Activated naive CD8-positive, alpha-beta T cell (primary cell): ENCODE measurements at regions not wholly inside any gene's neighbourhood (a gene's known extent, or its start where the extent isn't known, plus 50 kb on each side); places are given as distances from the start of the nearest gene placed in this dataset.
"Not testable (repeated sequence)": the region's sequence is repeated elsewhere in the genome, so short reads cannot be mapped to it uniquely, and the experiment has no call there.

Experiments
- H3K27ac Mint-ChIP-seq: one replicate; pipeline ENCODE4 v1.8.0; 2021; ENCODE audit warnings: mixed read lengths
- H3K27me3 Mint-ChIP-seq: one replicate; pipeline ENCODE4 v1.8.0; 2021; ENCODE audit warnings: mixed read lengths
- H3K36me3 Mint-ChIP-seq: one replicate; pipeline ENCODE4 v1.8.0; 2021; ENCODE audit warnings: mixed read lengths
- H3K4me1 Mint-ChIP-seq: one replicate; pipeline ENCODE4 v1.8.0; 2021; ENCODE audit warnings: low read depth, mixed read lengths
- H3K4me3 Mint-ChIP-seq: one replicate; pipeline ENCODE4 v1.8.0; 2021; ENCODE audit warnings: mild to moderate bottlenecking, mixed read lengths
- H3K9me3 Mint-ChIP-seq: one replicate; pipeline ENCODE4 v1.8.0; 2021; ENCODE audit warnings: low read depth, mixed read lengths

DNA sequence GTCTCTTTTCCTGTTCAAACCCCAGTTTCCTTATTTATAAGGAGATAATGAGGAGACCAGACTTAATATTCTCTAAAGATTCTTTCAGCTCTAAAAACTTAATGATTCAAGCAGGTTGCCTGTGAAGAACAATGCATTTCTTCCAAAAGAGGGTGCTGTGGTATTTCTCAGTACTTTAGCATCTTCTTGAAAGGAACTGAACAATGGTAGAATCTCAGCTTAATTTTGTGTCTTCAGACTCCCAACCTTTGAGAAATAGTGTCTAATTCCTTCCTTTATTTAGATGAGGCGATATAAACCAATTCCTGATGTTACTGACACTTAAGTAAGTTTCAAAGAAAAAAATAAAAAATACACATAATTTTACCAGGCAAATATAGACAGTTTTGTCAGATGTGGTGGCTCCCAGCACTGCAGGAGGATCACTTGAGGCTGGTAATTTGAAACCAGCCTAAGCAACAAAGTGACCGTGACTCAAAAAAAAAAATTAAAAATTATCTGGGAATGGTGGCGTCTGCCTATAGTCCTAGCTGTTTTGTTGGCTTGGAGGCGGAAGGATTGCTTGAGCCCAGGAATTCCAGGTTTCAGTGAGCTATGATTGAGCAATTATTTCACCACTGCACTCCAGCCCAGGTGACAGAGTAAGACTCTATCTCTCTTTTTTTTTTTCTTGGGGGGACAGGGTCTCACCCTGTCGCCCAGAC, 76.9 kb upstream of the PSMA6 start:
- Mint-ChIP-seq H3K27ac (no peak overlapping the region), H3K9me3 (no peaks in the 10 kb centered on the region), H3K4me1 (peaks cover 5% of the 10 kb centered on the region), H3K4me3 (no peak overlapping the region), H3K27me3 (no peaks in the 10 kb centered on the region), H3K36me3 (peaks cover 5% of the 10 kb centered on the region)

DNA sequence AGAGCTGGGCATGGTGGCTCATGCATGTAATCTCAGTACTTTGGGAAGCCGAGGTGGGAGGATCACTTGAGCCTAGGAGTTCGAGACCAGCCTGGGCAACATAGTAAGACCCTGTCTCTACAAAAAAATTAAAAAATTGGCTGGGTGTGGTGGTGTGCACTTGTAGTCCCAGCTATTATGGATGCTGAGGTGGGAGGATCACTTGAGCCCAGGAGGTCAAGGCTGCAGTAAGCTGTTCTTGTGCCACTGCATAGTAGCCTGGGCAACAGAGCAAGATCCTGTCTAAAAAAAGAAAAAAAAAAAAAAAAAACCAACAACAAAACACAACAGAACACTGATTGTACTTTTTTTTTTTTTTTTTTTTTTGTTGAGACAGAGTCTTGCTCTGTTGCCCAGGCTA, 74.0 kb upstream of the PSMA6 start:
- Mint-ChIP-seq H3K4me1 (peaks cover 14% of the 10 kb centered on the region), H3K36me3 (peaks cover 11% of the 10 kb centered on the region)
- H3K27me3 Mint-ChIP-seq, H3K4me3 Mint-ChIP-seq, H3K27ac Mint-ChIP-seq, H3K9me3 Mint-ChIP-seq: not testable (repeated sequence)

DNA sequence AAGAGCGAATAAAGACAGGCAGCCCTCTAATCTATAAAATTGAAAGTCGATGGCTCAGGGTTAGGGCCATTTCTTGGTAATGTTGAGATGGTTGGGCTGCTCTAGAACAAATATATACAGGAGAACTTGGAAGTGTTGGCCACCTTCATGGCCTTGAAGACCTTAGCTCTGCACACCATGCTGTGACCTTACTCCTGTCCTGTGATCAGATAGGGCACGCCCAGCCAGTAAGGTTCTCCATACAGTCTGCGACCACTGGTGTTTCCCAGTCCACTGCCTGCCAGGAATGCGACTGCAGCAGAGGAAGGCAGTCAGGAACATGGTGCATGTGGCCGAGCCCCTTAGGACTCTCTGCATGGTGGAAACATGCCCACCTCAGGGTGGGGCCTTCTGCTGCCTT, 73.2 kb upstream of the PSMA6 start:
- Mint-ChIP-seq H3K4me3 (no peak overlapping the region), H3K9me3 (no peaks in the 10 kb centered on the region), H3K27me3 (no peaks in the 10 kb centered on the region), H3K36me3 (peaks cover 11% of the 10 kb centered on the region), H3K4me1 (peaks cover 13% of the 10 kb centered on the region), H3K27ac (no peak overlapping the region)

DNA sequence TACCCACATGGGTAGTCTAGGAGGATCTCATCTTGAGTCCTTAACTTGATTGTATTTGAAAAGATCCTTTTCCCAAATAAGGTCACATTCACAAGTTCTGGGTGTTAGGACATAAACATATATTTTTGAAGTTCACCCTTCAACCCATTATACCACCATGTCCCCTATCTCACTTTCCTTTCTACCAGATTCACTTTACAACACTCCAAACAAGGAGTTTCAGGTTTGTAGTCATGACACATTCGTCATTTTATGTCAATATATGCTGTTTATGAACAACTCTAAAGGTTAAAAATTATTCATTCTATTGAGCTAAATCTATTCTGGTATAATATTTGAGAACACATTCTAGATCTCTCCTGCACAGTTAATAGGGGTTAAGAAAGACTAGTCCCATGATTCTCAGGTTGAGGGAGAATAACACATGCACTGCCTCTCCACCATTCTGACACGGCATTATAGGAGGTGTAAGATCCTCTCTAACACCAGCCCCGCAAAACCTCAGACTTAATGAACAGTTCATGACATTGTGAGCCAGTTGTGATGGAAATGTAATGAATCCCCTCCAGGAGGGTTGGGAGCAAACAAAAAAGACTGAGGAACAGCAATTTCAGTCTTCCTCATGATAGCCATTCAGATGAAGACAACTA, 72.0 kb upstream of the PSMA6 start:
- peak overlapping the region; percentile 24 for H3K27ac Mint-ChIP-seq
- peaks cover 11% of the 10 kb centered on the region for H3K36me3 Mint-ChIP-seq
- H3K9me3 Mint-ChIP-seq: no peaks in the 10 kb centered on the region
- no peaks in the 10 kb centered on the region for H3K27me3 Mint-ChIP-seq
- H3K4me1 Mint-ChIP-seq: peaks cover 12% of the 10 kb centered on the region
- H3K4me3 Mint-ChIP-seq: no peak overlapping the region

DNA sequence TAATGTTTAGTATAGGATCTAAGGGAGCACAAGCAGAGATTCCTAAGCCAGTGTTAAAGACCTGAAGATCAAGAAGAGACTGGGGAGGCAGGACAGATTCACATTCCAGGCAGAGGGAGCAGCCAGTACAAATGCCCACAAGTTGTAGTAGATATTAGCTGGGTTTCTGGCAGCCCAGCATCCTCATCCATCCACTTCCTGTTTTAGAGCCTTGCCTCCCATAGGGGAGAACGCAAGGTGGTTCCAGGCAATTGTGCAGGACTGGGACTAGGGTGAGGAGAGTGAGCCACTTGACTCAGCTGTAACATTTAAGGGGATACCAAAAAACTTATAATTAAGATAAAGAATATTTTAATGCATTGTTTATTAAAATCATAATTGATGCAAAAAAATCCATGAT, 71.3 kb upstream of the PSMA6 start:
- Mint-ChIP-seq H3K9me3 (no peaks in the 10 kb centered on the region), H3K27me3 (no peaks in the 10 kb centered on the region), H3K4me1 (peaks cover 12% of the 10 kb centered on the region), H3K27ac (peak overlapping the region; percentile 41), H3K36me3 (peaks cover 11% of the 10 kb centered on the region), H3K4me3 (no peak overlapping the region)

DNA sequence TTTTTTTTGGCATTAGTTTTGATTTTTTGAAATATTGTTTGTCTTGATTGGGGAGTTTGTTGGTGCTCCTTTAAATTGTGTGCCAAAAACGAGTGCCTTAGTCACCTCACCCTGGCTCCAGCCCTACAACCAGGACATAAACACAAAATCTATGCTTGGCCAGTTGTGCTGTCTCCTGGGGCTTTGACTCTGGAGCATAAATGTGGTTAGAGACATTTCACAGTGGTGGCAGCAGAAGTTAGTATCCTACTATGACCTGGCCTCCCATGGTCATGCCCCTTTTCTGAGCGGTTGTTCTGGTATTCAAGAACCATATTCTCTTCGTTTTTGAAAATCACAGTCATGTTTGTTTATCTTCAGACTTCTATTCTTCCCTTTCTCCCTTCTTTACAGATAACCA, 70.7 kb upstream of the PSMA6 start:
- Mint-ChIP-seq H3K9me3 (no peaks in the 10 kb centered on the region), H3K27ac (no peak overlapping the region), H3K4me3 (no peak overlapping the region), H3K27me3 (no peaks in the 10 kb centered on the region), H3K4me1 (peaks cover 12% of the 10 kb centered on the region), H3K36me3 (peaks cover 11% of the 10 kb centered on the region)

DNA sequence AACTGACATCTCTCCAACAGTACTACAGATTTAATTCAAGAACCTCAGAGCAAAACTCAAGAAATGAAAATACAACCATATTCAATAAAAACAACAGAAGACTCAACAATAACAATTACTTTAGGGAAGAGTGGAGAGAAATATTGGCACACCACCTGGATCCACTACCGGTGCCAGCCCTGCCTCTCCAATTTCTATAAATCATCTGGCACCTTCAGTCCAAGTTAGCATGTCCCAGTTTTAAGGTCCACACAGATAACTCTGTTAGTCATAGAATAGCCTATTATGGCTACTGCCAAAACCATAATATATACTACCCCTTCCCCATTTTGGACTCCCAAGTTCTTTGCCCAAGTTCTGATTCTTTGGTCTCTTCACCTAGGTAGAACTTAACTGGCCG, 69.9 kb upstream of the PSMA6 start:
- Mint-ChIP-seq H3K27ac (peak overlapping the region; percentile 66), H3K36me3 (peaks cover 11% of the 10 kb centered on the region), H3K4me3 (no peak overlapping the region), H3K27me3 (no peaks in the 10 kb centered on the region), H3K9me3 (no peaks in the 10 kb centered on the region), H3K4me1 (peaks cover 12% of the 10 kb centered on the region)

DNA sequence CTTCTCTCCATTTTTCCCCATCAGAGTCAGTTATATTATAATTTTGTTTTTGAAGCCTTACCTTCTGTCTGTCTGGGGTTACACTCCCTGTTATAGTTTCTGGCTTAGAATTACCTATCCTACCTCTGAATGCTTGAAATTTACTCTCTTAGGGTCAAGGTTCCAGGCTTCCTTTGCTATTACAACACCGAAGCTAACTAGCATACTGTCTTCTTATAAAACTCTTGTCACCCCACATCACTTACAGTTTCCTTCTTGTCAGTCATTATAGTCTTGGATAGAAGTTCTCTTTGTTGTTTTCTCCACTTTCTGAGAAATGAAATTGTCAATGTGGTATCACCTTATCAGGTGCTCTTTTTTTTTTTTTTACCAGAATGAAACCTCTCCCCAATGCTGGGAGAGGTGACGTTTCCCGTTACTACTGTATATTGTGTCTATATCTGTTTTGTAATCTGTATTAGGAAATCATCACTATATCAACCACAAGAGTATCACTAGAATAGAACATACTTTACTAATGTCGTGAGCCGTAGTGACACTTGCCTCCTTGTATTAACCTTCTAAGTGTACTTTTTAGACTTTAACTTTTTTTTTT, 69.2 kb upstream of the PSMA6 start:
- H3K4me3 Mint-ChIP-seq: no peak overlapping the region
- H3K27ac Mint-ChIP-seq: peak overlapping the region; percentile 42
- H3K27me3 Mint-ChIP-seq: no peaks in the 10 kb centered on the region
- peaks cover 11% of the 10 kb centered on the region for H3K36me3 Mint-ChIP-seq
- H3K4me1 Mint-ChIP-seq: peaks cover 12% of the 10 kb centered on the region
- H3K9me3 Mint-ChIP-seq: no peaks in the 10 kb centered on the region

DNA sequence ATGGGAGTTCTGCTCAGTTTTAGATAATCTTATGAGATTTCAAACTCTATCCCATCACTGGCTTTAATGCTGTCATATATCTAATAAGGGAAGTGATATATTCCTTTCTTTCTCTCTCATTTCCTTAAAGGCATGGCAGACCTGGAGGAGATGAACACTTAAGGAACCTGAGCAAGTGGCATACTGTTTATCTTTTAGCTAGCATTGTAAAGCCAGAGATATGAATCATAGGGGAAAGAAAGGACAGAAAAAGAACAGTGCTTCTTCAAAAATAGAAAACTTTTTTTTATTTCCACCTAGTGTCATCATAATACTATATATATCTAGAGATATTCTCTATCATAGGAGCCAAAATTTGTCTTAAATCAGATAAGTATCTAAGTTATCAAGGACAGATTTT, 68.3 kb upstream of the PSMA6 start:
- Mint-ChIP-seq H3K36me3 (peaks cover 11% of the 10 kb centered on the region), H3K4me1 (peaks cover 12% of the 10 kb centered on the region), H3K4me3 (no peak overlapping the region), H3K9me3 (no peaks in the 10 kb centered on the region), H3K27me3 (no peaks in the 10 kb centered on the region), H3K27ac (no peak overlapping the region)

DNA sequence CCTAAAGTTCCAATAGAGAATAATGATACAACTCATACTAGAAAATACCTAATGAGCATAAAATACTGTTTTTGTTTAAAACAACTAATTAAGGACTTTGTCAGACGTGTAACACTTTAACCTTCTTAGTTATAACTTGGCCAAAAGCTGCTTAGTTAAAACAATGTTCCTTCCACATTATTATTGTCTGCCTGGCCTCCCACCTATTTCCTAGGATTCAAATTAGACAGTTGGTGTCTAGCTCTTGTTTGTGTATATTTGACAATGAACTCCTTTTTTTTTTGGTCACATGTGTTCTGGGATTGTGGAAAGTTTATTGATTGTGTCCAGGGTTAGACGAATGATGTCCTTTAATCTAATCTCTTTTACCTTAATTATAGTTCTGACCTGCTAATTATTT, 67.6 kb upstream of the PSMA6 start:
- Mint-ChIP-seq H3K36me3 (peaks cover 11% of the 10 kb centered on the region), H3K9me3 (no peaks in the 10 kb centered on the region), H3K27me3 (no peaks in the 10 kb centered on the region), H3K4me3 (no peak overlapping the region), H3K4me1 (peaks cover 19% of the 10 kb centered on the region), H3K27ac (no peak overlapping the region)

DNA sequence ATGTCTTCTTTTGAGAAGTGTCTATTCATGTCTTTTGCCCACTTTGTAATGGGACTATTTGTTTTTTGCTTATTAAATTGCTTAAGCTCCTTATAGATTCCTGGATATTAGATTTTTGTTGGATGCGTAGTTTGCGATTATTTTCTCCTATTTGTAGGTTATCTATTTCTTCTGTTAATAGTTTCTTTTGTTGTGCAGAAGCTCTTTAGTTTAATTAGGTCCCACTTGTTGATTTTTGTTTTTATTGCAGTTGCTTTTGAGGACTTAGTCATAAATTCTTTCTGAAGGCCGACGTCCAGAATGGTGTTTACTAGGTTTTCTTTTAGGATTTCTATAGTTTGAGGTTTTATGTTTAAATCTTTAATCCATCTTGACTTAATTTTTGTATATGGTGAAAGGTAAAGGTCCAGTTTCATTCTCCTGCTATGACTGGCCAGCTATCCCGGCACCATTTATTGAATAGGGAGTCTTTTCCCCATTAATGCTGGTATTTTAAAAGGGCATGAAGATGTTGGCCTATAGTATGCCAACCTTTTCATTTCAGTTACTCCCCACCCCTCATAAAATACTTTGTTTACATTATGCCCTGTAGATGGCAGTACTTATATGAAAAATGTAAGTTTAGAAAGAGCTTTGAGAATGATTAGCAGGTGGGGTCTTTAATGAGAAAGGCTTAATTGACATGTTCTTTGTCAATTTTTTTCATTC, 62.9 kb upstream of the PSMA6 start:
- H3K4me3 Mint-ChIP-seq: no peak overlapping the region
- H3K36me3 Mint-ChIP-seq: no peaks in the 10 kb centered on the region
- H3K27ac Mint-ChIP-seq: peak overlapping the region; percentile 41
- H3K27me3 Mint-ChIP-seq: no peaks in the 10 kb centered on the region
- peaks cover 19% of the 10 kb centered on the region for H3K4me1 Mint-ChIP-seq
- no peaks in the 10 kb centered on the region for H3K9me3 Mint-ChIP-seq

DNA sequence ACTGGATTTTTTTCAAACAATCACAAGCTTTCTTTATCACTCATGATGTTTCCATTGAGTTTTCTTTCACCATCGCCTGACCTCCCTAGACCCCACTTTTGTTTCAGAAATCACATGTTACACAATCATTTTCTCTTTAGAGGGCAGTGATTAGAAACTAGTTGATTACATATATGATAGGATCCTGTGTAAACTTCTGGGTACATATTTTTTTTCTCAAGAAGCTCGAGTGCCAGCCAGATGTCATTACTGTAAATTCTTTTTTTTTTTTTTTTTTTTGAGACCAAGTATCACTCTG, 62.4 kb upstream of the PSMA6 start:
- Mint-ChIP-seq H3K4me3 (no peak overlapping the region), H3K9me3 (no peaks in the 10 kb centered on the region), H3K36me3 (no peaks in the 10 kb centered on the region), H3K27ac (peak overlapping the region; percentile 41), H3K4me1 (peaks cover 19% of the 10 kb centered on the region), H3K27me3 (no peaks in the 10 kb centered on the region)

DNA sequence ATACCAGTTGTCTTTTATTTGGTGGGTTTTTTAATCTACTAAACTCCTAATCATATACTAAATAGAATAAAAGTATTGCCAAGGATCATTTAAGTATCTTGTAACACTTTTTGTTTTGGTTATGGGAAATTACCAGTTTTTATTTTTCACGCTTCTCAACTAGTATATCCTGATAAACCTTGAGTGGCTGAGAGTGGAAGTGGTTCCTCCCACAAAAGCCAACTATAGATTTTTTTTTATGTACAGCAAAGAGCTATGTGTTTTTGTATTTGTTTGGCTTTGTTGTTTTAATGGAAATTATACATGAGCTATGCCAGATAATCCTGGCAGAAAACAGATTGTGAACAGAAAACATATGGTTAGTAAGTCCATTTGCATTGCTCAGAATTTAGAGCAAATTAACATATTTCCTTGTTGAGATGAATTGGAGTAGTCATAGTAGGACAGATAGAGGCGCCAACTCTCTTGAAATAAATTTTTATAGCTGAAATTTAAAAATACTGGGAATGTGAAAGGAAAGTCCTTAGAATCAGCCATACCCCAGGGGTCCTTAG, 60.9 kb upstream of the PSMA6 start:
- Mint-ChIP-seq H3K27me3 (no peaks in the 10 kb centered on the region), H3K4me3 (no peak overlapping the region), H3K4me1 (peaks cover 19% of the 10 kb centered on the region), H3K9me3 (no peaks in the 10 kb centered on the region), H3K36me3 (no peaks in the 10 kb centered on the region), H3K27ac (no peak overlapping the region)

DNA sequence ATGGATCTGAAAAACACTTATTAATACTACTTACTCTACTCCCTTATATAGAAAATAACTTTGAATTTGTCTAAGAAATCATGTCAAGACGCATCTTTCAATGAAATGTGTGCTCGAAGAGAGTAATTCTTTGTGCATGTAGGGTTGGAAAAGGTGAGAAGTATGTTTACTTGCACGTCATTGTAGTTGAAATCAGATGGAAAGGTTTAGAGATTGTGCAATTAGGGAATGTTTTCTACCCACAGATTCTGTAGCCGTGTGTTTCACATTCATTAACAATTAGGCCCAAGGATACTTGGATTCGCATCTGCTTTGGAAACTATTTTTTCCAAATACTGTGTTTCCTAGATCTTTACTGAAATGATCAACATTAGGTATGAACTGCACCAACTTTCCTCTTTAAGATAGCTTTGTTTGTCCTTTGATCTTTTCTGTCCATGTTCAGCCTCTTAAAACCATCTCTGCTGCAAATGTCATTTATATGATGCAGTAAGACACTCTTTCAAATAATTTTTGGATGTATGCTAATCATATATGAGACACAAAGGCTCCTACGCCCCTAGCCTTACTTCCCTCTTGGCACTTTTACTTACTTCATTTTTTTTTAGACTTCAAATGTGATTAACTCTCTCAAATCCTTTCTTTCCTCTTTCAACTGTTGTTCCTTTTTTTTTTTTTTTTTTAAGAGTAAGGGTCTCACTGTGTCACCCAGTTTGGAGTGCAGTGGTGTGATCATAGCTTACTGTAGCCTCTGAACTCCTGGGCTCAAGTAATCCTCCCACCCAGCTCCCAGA, 58.0 kb upstream of the PSMA6 start:
- Mint-ChIP-seq H3K4me3 (no peak overlapping the region), H3K27me3 (no peaks in the 10 kb centered on the region), H3K27ac (no peak overlapping the region), H3K4me1 (peaks cover 18% of the 10 kb centered on the region), H3K36me3 (peaks cover 2% of the 10 kb centered on the region), H3K9me3 (no peaks in the 10 kb centered on the region)
